Right kidney (tissue), 1 donor: ENCODE measurements at regions not wholly inside any gene's neighbourhood (a gene's known extent, or its start where the extent isn't known, plus 50 kb on each side); places are given as distances from the start of the nearest gene placed in this dataset.

ENCODE experiments used
- DNase-seq: peaks from one replicate; pipeline ENCODE4 v3.0.0-alpha.2; 2016

- peak; percentile 65 for DNase-seq
Observed at GRCh38 chr16:85173981-85174751, 61.9 kb upstream of the CIBAR2 start.

GRCh38 chr16:85174871-85175723 is 62.8 kb upstream of the CIBAR2 start:
- DNase-seq, result no peak

GRCh38 chr16:85175724-85176233 is 63.5 kb upstream of the CIBAR2 start:
- DNase-seq, result no peak

- no peak for DNase-seq
Observed at GRCh38 chr16:85176541-85177447, 64.5 kb upstream of the CIBAR2 start.

- DNase-seq, result no peak
Observed at GRCh38 chr16:85177448-85177846, 65.2 kb upstream of the CIBAR2 start.

GRCh38 chr16:85178006-85178591 is 65.8 kb upstream of the CIBAR2 start:
- DNase-seq, result no peak

- no peak for DNase-seq
Observed at GRCh38 chr16:85178596-85178995, 66.3 kb upstream of the CIBAR2 start.

- no peak for DNase-seq
Observed at GRCh38 chr16:85179344-85180046, 67.2 kb upstream of the CIBAR2 start.

- no peak for DNase-seq
Observed at GRCh38 chr16:85180047-85180826, 68.0 kb upstream of the CIBAR2 start.

- no peak for DNase-seq
Observed at GRCh38 chr16:85180827-85181738, 68.8 kb upstream of the CIBAR2 start.

GRCh38 chr16:85181739-85182129 is 69.5 kb upstream of the CIBAR2 start:
- no peak for DNase-seq

- no peak for DNase-seq
Observed at GRCh38 chr16:85182286-85182685, 70.0 kb upstream of the CIBAR2 start.

GRCh38 chr16:85182774-85183173 is 70.5 kb upstream of the CIBAR2 start:
- no peak for DNase-seq

GRCh38 chr16:85183564-85183963 is 71.3 kb upstream of the CIBAR2 start:
- DNase-seq, result no peak

- no peak for DNase-seq
Observed at GRCh38 chr16:85184404-85184803, 72.1 kb upstream of the CIBAR2 start.

GRCh38 chr16:85185303-85186100 is 73.2 kb upstream of the CIBAR2 start:
- no peak for DNase-seq

GRCh38 chr16:85187002-85187401 is 74.7 kb upstream of the CIBAR2 start:
- peak; percentile 48 for DNase-seq

- no peak for DNase-seq
Observed at GRCh38 chr16:85187447-85187846, 75.2 kb upstream of the CIBAR2 start.
